ENCODE measurements at regions not wholly inside any gene's neighbourhood (a gene's known extent, or its start where the extent isn't known, plus 50 kb on each side); places are given as distances from the start of the nearest gene placed in this dataset.
"Not testable (repeated sequence)": the region's sequence is repeated elsewhere in the genome, so short reads cannot be mapped to it uniquely, and the experiment has no call there.

- POLR2A ChIA-PET: no interaction called here
- DNase-seq (ENCODE audit: extremely low spot score): no peak
- no peak for TF ChIP-seq CTCF (IDR thresholded peaks at IDR 0.05; ENCODE audit: control extremely low read depth, extremely low read depth, low read depth, missing control alignments)
- CTCF ChIA-PET: interaction anchor here (1.5 kb wide), 1 partner anchor 113 kb away, joined by 4 read pairs; no protein-coding TSS in a partner anchor
Measured at GRCh38 chr2:105674401-105674800, 70.3 kb upstream of the NCK2 start.

GRCh38 chr2:105671156-105671555, 73.6 kb upstream of the NCK2 start:
- DNase-seq (ENCODE audit: extremely low spot score): no peak
- POLR2A ChIA-PET: no interaction called here
- TF ChIP-seq CTCF (IDR thresholded peaks at IDR 0.05; ENCODE audit: control extremely low read depth, extremely low read depth, low read depth, missing control alignments): no peak
- CTCF ChIA-PET: interaction anchor here (0.5 kb wide), 1 partner anchor 41 kb away, joined by 3 read pairs; no protein-coding TSS in a partner anchor

- ChIA-PET POLR2A (no interaction called here), CTCF (no interaction called here)
- TF ChIP-seq CTCF (IDR thresholded peaks at IDR 0.05; ENCODE audit: control extremely low read depth, extremely low read depth, low read depth, missing control alignments): no peak
- no peak for DNase-seq (ENCODE audit: extremely low spot score)
Measured at GRCh38 chr2:105669384-105669891, 75.3 kb upstream of the NCK2 start.

- POLR2A ChIA-PET: no interaction called here
- no peak for DNase-seq (ENCODE audit: extremely low spot score)
- TF ChIP-seq CTCF (IDR thresholded peaks at IDR 0.05; ENCODE audit: control extremely low read depth, extremely low read depth, low read depth, missing control alignments): no peak
- CTCF ChIA-PET: no interaction called here
Measured at GRCh38 chr2:105665480-105665879, 79.2 kb upstream of the NCK2 start.

GRCh38 chr2:105660489-105660888, 84.2 kb upstream of the NCK2 start:
- no peak for DNase-seq (ENCODE audit: extremely low spot score)
- ChIA-PET CTCF (interaction anchor here (1.9 kb wide), 1 partner anchor 34 kb away, joined by 3 read pairs; no protein-coding TSS in a partner anchor), POLR2A (no interaction called here)
- TF ChIP-seq CTCF (IDR thresholded peaks at IDR 0.05; ENCODE audit: control extremely low read depth, extremely low read depth, low read depth, missing control alignments): no peak

GRCh38 chr2:105655723-105656606, 88.7 kb upstream of the NCK2 start:
- DNase-seq (ENCODE audit: extremely low spot score); POLR2A ChIA-PET; CTCF ChIA-PET: not testable (repeated sequence)

- ChIA-PET CTCF (no interaction called here), POLR2A (no interaction called here)
- no peak for TF ChIP-seq CTCF (IDR thresholded peaks at IDR 0.05; ENCODE audit: control extremely low read depth, extremely low read depth, low read depth, missing control alignments)
- DNase-seq (ENCODE audit: extremely low spot score): no peak
Measured at GRCh38 chr2:105655244-105655643, 89.5 kb upstream of the NCK2 start.

Measured in GM10248 (cell line).